Trophoblast cell (in vitro differentiated cells and primary cell): ENCODE measurements at regions not wholly inside any gene's neighbourhood (a gene's known extent, or its start where the extent isn't known, plus 50 kb on each side); places are given as distances from the start of the nearest gene placed in this dataset.

ENCODE experiments used
- DNase-seq, 2 donors: peaks; one replicate each; pipeline ENCODE4 v3.0.0-alpha.2; 2016
- H2AFZ ChIP-seq: 2 replicates; pipeline ENCODE4 v1.6.1; 2013; ENCODE audit warnings: low read length, moderate library complexity, mild to moderate bottlenecking; ENCODE audit not compliant: insufficient read depth, poor library complexity
- H2AK5ac ChIP-seq: 2 replicates; pipeline ENCODE4 v1.6.1; 2013; ENCODE audit warnings: mild to moderate bottlenecking, low read length
- H2BK120ac ChIP-seq: 2 replicates; pipeline ENCODE4 v1.6.1; 2013; ENCODE audit warnings: low read length, mild to moderate bottlenecking, moderate library complexity; ENCODE audit not compliant: insufficient read depth, poor library complexity
- H2BK12ac ChIP-seq: 2 replicates; pipeline ENCODE4 v1.6.1; 2013; ENCODE audit warnings: mild to moderate bottlenecking, low read length, moderate library complexity
- H2BK5ac ChIP-seq: 2 replicates; pipeline ENCODE4 v1.6.1; 2013; ENCODE audit warnings: low read length, low read depth, moderate library complexity, mild to moderate bottlenecking; ENCODE audit not compliant: poor library complexity
- H3K14ac ChIP-seq: 2 replicates; pipeline ENCODE4 v1.6.1; 2013; ENCODE audit warnings: mild to moderate bottlenecking, low read length
- H3K18ac ChIP-seq: 2 replicates; pipeline ENCODE4 v1.6.1; 2013; ENCODE audit warnings: mild to moderate bottlenecking, low read length
- H3K23ac ChIP-seq: 2 replicates; pipeline ENCODE4 v1.6.1; 2013; ENCODE audit warnings: low read length
- H3K27ac ChIP-seq: 2 replicates; pipeline ENCODE4 v1.5.1; 2013; ENCODE audit warnings: low read depth, mild to moderate bottlenecking, inconsistent platforms, low read length, moderate library complexity
- H3K27me3 ChIP-seq: 2 replicates; pipeline ENCODE4 v1.6.1; 2013; ENCODE audit warnings: inconsistent platforms, mild to moderate bottlenecking, low read length, moderate library complexity; ENCODE audit not compliant: insufficient read depth
- H3K36me3 ChIP-seq, 2 experiments: 1 replicate in 1 of 2; 2 replicates in 1 of 2; pipeline ENCODE4 v1.6.1; 2013; ENCODE audit warnings: low read length in 2 of 2, mild to moderate bottlenecking in 2 of 2, moderate library complexity in 1 of 2; ENCODE audit not compliant: insufficient read depth in 2 of 2, control insufficient read depth in 1 of 2
- H3K4ac ChIP-seq: 2 replicates; pipeline ENCODE4 v1.6.1; 2013; ENCODE audit warnings: low read depth, mild to moderate bottlenecking, low read length, moderate library complexity
- H3K4me1 ChIP-seq, 2 experiments: 1 replicate in 1 of 2; 2 replicates in 1 of 2; pipeline ENCODE4 v1.6.1; 2013; ENCODE audit warnings: low read length in 2 of 2, mild to moderate bottlenecking in 2 of 2, moderate library complexity in 1 of 2; ENCODE audit not compliant: insufficient read depth in 2 of 2, control insufficient read depth in 1 of 2
- H3K4me2 ChIP-seq: 2 replicates; pipeline ENCODE4 v1.6.1; 2013; ENCODE audit warnings: inconsistent platforms, mild to moderate bottlenecking, low read length, moderate library complexity
- H3K4me3 ChIP-seq: 2 replicates; pipeline ENCODE4 v1.5.1; 2013; ENCODE audit warnings: mild to moderate bottlenecking, low read depth, low read length, inconsistent platforms
- H3K79me1 ChIP-seq: one replicate; pipeline ENCODE4 v1.6.1; 2013; ENCODE audit warnings: low read length
- H3K79me2 ChIP-seq: 2 replicates; pipeline ENCODE4 v1.6.1; 2013; ENCODE audit warnings: low read length, mild to moderate bottlenecking; ENCODE audit not compliant: control insufficient read depth, insufficient read depth, poor library complexity
- H3K9ac ChIP-seq: 2 replicates; pipeline ENCODE4 v1.6.1; 2013; ENCODE audit warnings: mild to moderate bottlenecking, low read length
- H3K9me3 ChIP-seq: 2 replicates; pipeline ENCODE4 v1.6.1; 2013; ENCODE audit warnings: low read depth, mild to moderate bottlenecking, control low read depth, inconsistent platforms, low read length; ENCODE audit not compliant: insufficient read depth
- H4K12ac ChIP-seq: 2 replicates; pipeline ENCODE4 v1.6.1; 2013; ENCODE audit warnings: low read depth, mild to moderate bottlenecking, low read length, moderate library complexity
- H4K8ac ChIP-seq: 2 replicates; pipeline ENCODE4 v1.6.1; 2013; ENCODE audit warnings: low read depth, mild to moderate bottlenecking, low read length, moderate library complexity
- H4K91ac ChIP-seq: one replicate; pipeline ENCODE4 v1.6.1; 2013; ENCODE audit warnings: low read depth, mild to moderate bottlenecking, low read length, moderate library complexity
- WGBS: extraction: QIAGEN DNeasy Blood & Tissue Kit; methylation state at CpG from one replicate; pipeline ENCODE4 v1.1.7; 2013; ENCODE audit warnings: missing lambda C conversion rate; ENCODE audit not compliant: insufficient read length, insufficient coverage; ENCODE audit errors: extremely low coverage; 5-methylcytosine and 5-hydroxymethylcytosine counted together

- no peak overlapping the region for H3K4me3 ChIP-seq
- H3K14ac ChIP-seq = no peak overlapping the region
- H3K4me2 ChIP-seq = no peak overlapping the region
- H4K12ac ChIP-seq = no peak overlapping the region
- no peaks in the 10 kb centered on the region for H3K9me3 ChIP-seq
- H2AFZ ChIP-seq = no peak overlapping the region
- no peak for DNase-seq
- H3K18ac ChIP-seq = no peak overlapping the region
- H3K27me3 ChIP-seq = no peaks in the 10 kb centered on the region
- H2AK5ac ChIP-seq = no peak overlapping the region
- no peak overlapping the region for H3K23ac ChIP-seq
- H2BK120ac ChIP-seq = no peak overlapping the region
- no peaks in the 10 kb centered on the region for H3K4me1 ChIP-seq
- no peak overlapping the region for H3K9ac ChIP-seq
- no peak overlapping the region for H2BK12ac ChIP-seq
- H2BK5ac ChIP-seq = no peak overlapping the region
- no peaks in the 10 kb centered on the region for H3K36me3 ChIP-seq
- H4K91ac ChIP-seq = no peak overlapping the region
- H4K8ac ChIP-seq = no peak overlapping the region
- no peak overlapping the region for H3K4ac ChIP-seq
- H3K79me2 ChIP-seq = no peaks in the 10 kb centered on the region
- H3K27ac ChIP-seq = no peak overlapping the region
- no peaks in the 10 kb centered on the region for H3K79me1 ChIP-seq
Measured at GRCh38 chr6:92377137-92377536, 1042.2 kb downstream of the EPHA7 start.

- Histone ChIP-seq H3K4me2 (no peak overlapping the region), H3K18ac (no peak overlapping the region), H3K27me3 (no peaks in the 10 kb centered on the region), H3K4me3 (no peak overlapping the region), H4K12ac (no peak overlapping the region), H3K79me1 (no peaks in the 10 kb centered on the region), H3K4me1 (no peaks in the 10 kb centered on the region), H3K9ac (no peak overlapping the region), H2BK12ac (no peak overlapping the region), H3K23ac (no peak overlapping the region), H2BK5ac (no peak overlapping the region), H4K8ac (no peak overlapping the region), H3K14ac (no peak overlapping the region), H3K4ac (no peak overlapping the region), H2AFZ (no peak overlapping the region), H2AK5ac (no peak overlapping the region), H3K27ac (no peak overlapping the region), H3K36me3 (no peaks in the 10 kb centered on the region), H4K91ac (no peak overlapping the region), H3K79me2 (no peaks in the 10 kb centered on the region), H2BK120ac (no peak overlapping the region), H3K9me3 (no peaks in the 10 kb centered on the region)
- DNase-seq = no peak
- WGBS = no CpG with 5 or more reads among the region's 3 CpGs
Measured at GRCh38 chr6:92376691-92377090, 1042.7 kb downstream of the EPHA7 start.

- Histone ChIP-seq H3K27ac (no peak overlapping the region), H3K36me3 (no peaks in the 10 kb centered on the region), H3K18ac (no peak overlapping the region), H3K4ac (no peak overlapping the region), H3K9me3 (no peaks in the 10 kb centered on the region), H3K23ac (no peak overlapping the region), H3K79me2 (no peaks in the 10 kb centered on the region), H3K4me3 (no peak overlapping the region), H4K12ac (no peak overlapping the region), H2BK12ac (no peak overlapping the region), H3K14ac (no peak overlapping the region), H2BK120ac (no peak overlapping the region), H3K27me3 (no peaks in the 10 kb centered on the region), H3K79me1 (no peaks in the 10 kb centered on the region), H3K9ac (no peak overlapping the region), H2AK5ac (no peak overlapping the region), H2BK5ac (no peak overlapping the region), H3K4me1 (no peaks in the 10 kb centered on the region), H3K4me2 (no peak overlapping the region), H4K8ac (no peak overlapping the region), H4K91ac (no peak overlapping the region), H2AFZ (no peak overlapping the region)
- DNase-seq = no peak
- WGBS = no CpG with 5 or more reads among the region's 4 CpGs
Measured at GRCh38 chr6:92371211-92372208, 1047.8 kb downstream of the EPHA7 start.

- H4K8ac ChIP-seq = no peak overlapping the region
- H3K4me2 ChIP-seq = no peak overlapping the region
- no peaks in the 10 kb centered on the region for H3K9me3 ChIP-seq
- no peak overlapping the region for H4K91ac ChIP-seq
- H3K14ac ChIP-seq = no peak overlapping the region
- no peaks in the 10 kb centered on the region for H3K79me1 ChIP-seq
- H3K4ac ChIP-seq = no peak overlapping the region
- no peak overlapping the region for H2AK5ac ChIP-seq
- no peak overlapping the region for H2AFZ ChIP-seq
- H2BK12ac ChIP-seq = no peak overlapping the region
- no peak overlapping the region for H2BK120ac ChIP-seq
- H3K18ac ChIP-seq = no peak overlapping the region
- no peaks in the 10 kb centered on the region for H3K79me2 ChIP-seq
- no peak overlapping the region for H3K9ac ChIP-seq
- H3K4me3 ChIP-seq = no peak overlapping the region
- H3K4me1 ChIP-seq = no peaks in the 10 kb centered on the region
- DNase-seq = no peak
- H4K12ac ChIP-seq = no peak overlapping the region
- WGBS = no CpG with 5 or more reads among the region's 2 CpGs
- H3K27me3 ChIP-seq = no peaks in the 10 kb centered on the region
- no peak overlapping the region for H3K23ac ChIP-seq
- H3K27ac ChIP-seq = no peak overlapping the region
- H3K36me3 ChIP-seq = no peaks in the 10 kb centered on the region
- no peak overlapping the region for H2BK5ac ChIP-seq
Measured at GRCh38 chr6:92369309-92369708, 1050.0 kb downstream of the EPHA7 start.
